ENCODE measurements at regions not wholly inside any gene's neighbourhood (a gene's known extent, or its start where the extent isn't known, plus 50 kb on each side); places are given as distances from the start of the nearest gene placed in this dataset.

- Histone ChIP-seq H3K4me1 (replicated peaks; ENCODE audit: insufficient read depth) (peaks cover 8% of the 10 kb centered on the region; the same call in 1 of the 2 replicates), H3K79me2 (ENCODE audit: low read depth) (no peaks in the 10 kb centered on the region), H3K9me3 (ENCODE audit: insufficient read depth, low read depth) (no peaks in the 10 kb centered on the region), H3K4me2 (no peak overlapping the region), H4K20me1 (ENCODE audit: insufficient read depth) (no peaks in the 10 kb centered on the region), H3K27me3 (ENCODE audit: insufficient read depth, low read depth) (no peaks in the 10 kb centered on the region), H3K4me3 (no peak overlapping the region), H2AFZ (no peak overlapping the region), H3F3A (ENCODE audit: insufficient read depth, low read depth) (no peaks in the 10 kb centered on the region), H3K36me3 (ENCODE audit: low read depth) (no peaks in the 10 kb centered on the region), H3K27ac (no peak overlapping the region), H3K9me2 (ENCODE audit: insufficient read depth) (no peaks in the 10 kb centered on the region)
- intact Hi-C loops (cut with micrococcal nuclease; ENCODE audit: unreplicated experiment): no loop called here
- BruUV-seq (replicated peaks): no TSS peak
- POLR2A ChIA-PET (ENCODE audit: unreplicated experiment): no interaction called here
- DNase-seq: no peak
- CTCF ChIA-PET: no interaction called here
- TF ChIP-seq EZH2 (IDR thresholded peaks at IDR 0.05; ENCODE audit: low read depth) (no peak), CTCF (conservative IDR thresholded peaks at IDR 0.05) (no peak)
Observed at GRCh38 chr3:24551626-24552025, 57.0 kb upstream of the THRB start.

- Histone ChIP-seq H3F3A (ENCODE audit: insufficient read depth, low read depth) (no peaks in the 10 kb centered on the region), H3K4me3 (no peak overlapping the region), H3K27ac (no peak overlapping the region), H3K9me3 (ENCODE audit: insufficient read depth, low read depth) (peaks cover 7% of the 10 kb centered on the region), H3K9me2 (ENCODE audit: insufficient read depth) (no peaks in the 10 kb centered on the region), H3K27me3 (ENCODE audit: insufficient read depth, low read depth) (no peaks in the 10 kb centered on the region), H3K4me1 (replicated peaks; ENCODE audit: insufficient read depth) (no peaks in the 10 kb centered on the region), H3K4me2 (no peak overlapping the region), H2AFZ (no peak overlapping the region), H3K36me3 (ENCODE audit: low read depth) (no peaks in the 10 kb centered on the region), H3K79me2 (ENCODE audit: low read depth) (no peaks in the 10 kb centered on the region), H4K20me1 (ENCODE audit: insufficient read depth) (no peaks in the 10 kb centered on the region)
- TF ChIP-seq EZH2 (IDR thresholded peaks at IDR 0.05; ENCODE audit: low read depth) (no peak), CTCF (conservative IDR thresholded peaks at IDR 0.05) (no peak)
- intact Hi-C loops (cut with micrococcal nuclease; ENCODE audit: unreplicated experiment): no loop called here
- CTCF ChIA-PET: no interaction called here
- no TSS peak for BruUV-seq (replicated peaks)
- POLR2A ChIA-PET (ENCODE audit: unreplicated experiment): interaction anchor here (0.7 kb wide), 1 partner anchor 40 kb away, joined by 3 read pairs; no protein-coding TSS in a partner anchor
- DNase-seq: no peak
Observed at GRCh38 chr3:24562895-24563294, 68.2 kb upstream of the THRB start.

GRCh38 chr3:24565053-24565452, 70.4 kb upstream of the THRB start:
- no peaks in the 10 kb centered on the region for H4K20me1 ChIP-seq (ENCODE audit: insufficient read depth)
- no peak overlapping the region for H2AFZ ChIP-seq
- H3K79me2 ChIP-seq (ENCODE audit: low read depth): no peaks in the 10 kb centered on the region
- CTCF ChIA-PET: no interaction called here
- H3K9me2 ChIP-seq (ENCODE audit: insufficient read depth): no peaks in the 10 kb centered on the region
- no TSS peak for BruUV-seq (replicated peaks)
- H3K9me3 ChIP-seq (ENCODE audit: insufficient read depth, low read depth): peaks cover 7% of the 10 kb centered on the region
- TF ChIP-seq EZH2 (IDR thresholded peaks at IDR 0.05; ENCODE audit: low read depth) (no peak), CTCF (conservative IDR thresholded peaks at IDR 0.05) (no peak)
- H3K36me3 ChIP-seq (ENCODE audit: low read depth): no peaks in the 10 kb centered on the region
- H3K27ac ChIP-seq: no peak overlapping the region
- no peak overlapping the region for H3K4me2 ChIP-seq
- POLR2A ChIA-PET (ENCODE audit: unreplicated experiment): no interaction called here
- no peaks in the 10 kb centered on the region for H3K4me1 ChIP-seq (replicated peaks; ENCODE audit: insufficient read depth)
- DNase-seq: no peak
- H3K4me3 ChIP-seq: no peak overlapping the region
- no peaks in the 10 kb centered on the region for H3K27me3 ChIP-seq (ENCODE audit: insufficient read depth, low read depth)
- H3F3A ChIP-seq (ENCODE audit: insufficient read depth, low read depth): no peaks in the 10 kb centered on the region
- intact Hi-C loops (cut with micrococcal nuclease; ENCODE audit: unreplicated experiment): no loop called here

Data from PC-9 (cell line).